ENCODE measurements at regions not wholly inside any gene's neighbourhood (a gene's known extent, or its start where the extent isn't known, plus 50 kb on each side); places are given as distances from the start of the nearest gene placed in this dataset.

GRCh38 chr3:168926426-168926825 lies 737.1 kb downstream of the MECOM start:
- intact Hi-C loops (cut with DNase I), result no loop called here
- 29% methylated on average over 1 of the region's 1 CpG for WGBS (ENCODE audit: insufficient coverage, low coverage, low lambda C conversion rate, missing lambda C conversion rate)
- ATAC-seq, result no peak
- no peaks in the 10 kb centered on the region for H3K9me3 ChIP-seq
- no peaks in the 10 kb centered on the region for H3K27me3 ChIP-seq
- no peaks in the 10 kb centered on the region for H3K4me1 ChIP-seq
- no peaks in the 10 kb centered on the region for H3K36me3 ChIP-seq
- no peak for DNase-seq
- TF ChIP-seq POLR2A (IDR thresholded peaks at IDR 0.05) (no peak), CTCF (IDR thresholded peaks at IDR 0.05) (no peak)
- H3K27ac ChIP-seq, result no peak overlapping the region
- H3K4me3 ChIP-seq, result no peak overlapping the region

GRCh38 chr3:168925568-168925967 lies 737.9 kb downstream of the MECOM start:
- Histone ChIP-seq H3K4me1 (no peaks in the 10 kb centered on the region), H3K4me3 (no peak overlapping the region), H3K36me3 (no peaks in the 10 kb centered on the region), H3K9me3 (no peaks in the 10 kb centered on the region), H3K27ac (no peak overlapping the region), H3K27me3 (no peaks in the 10 kb centered on the region)
- 29% methylated on average over 1 of the region's 1 CpG for WGBS (ENCODE audit: insufficient coverage, low coverage, low lambda C conversion rate, missing lambda C conversion rate)
- intact Hi-C loops (cut with DNase I), result no loop called here
- TF ChIP-seq POLR2A (IDR thresholded peaks at IDR 0.05), result no peak
- TF ChIP-seq CTCF (IDR thresholded peaks at IDR 0.05), result no peak
- no peak for ATAC-seq
- DNase-seq, result no peak

GRCh38 chr3:168914662-168915061 lies 748.9 kb downstream of the MECOM start:
- intact Hi-C loops (cut with DNase I), result no loop called here

GRCh38 chr3:168909260-168909659 lies 754.3 kb downstream of the MECOM start:
- Histone ChIP-seq H3K36me3 (no peaks in the 10 kb centered on the region), H3K4me1 (no peaks in the 10 kb centered on the region), H3K27me3 (no peaks in the 10 kb centered on the region), H3K4me3 (no peak overlapping the region), H3K27ac (no peak overlapping the region), H3K9me3 (no peaks in the 10 kb centered on the region)
- ATAC-seq (no peak), DNase-seq (no peak)
- TF ChIP-seq CTCF (IDR thresholded peaks at IDR 0.05) (no peak), POLR2A (IDR thresholded peaks at IDR 0.05) (no peak)
- 67% methylated on average over 1 of the region's 1 CpG for WGBS (ENCODE audit: insufficient coverage, low coverage, low lambda C conversion rate, missing lambda C conversion rate)
- intact Hi-C loops (cut with DNase I), result no loop called here

More at GRCh38 chr3:168914662-168915061, 748.9 kb downstream of the MECOM start:
- Histone ChIP-seq H3K4me3 (no peak overlapping the region), H3K9me3 (no peaks in the 10 kb centered on the region), H3K27me3 (no peaks in the 10 kb centered on the region), H3K27ac (no peak overlapping the region), H3K4me1 (no peaks in the 10 kb centered on the region), H3K36me3 (no peaks in the 10 kb centered on the region)
- DNase-seq, result no peak
- WGBS (ENCODE audit: insufficient coverage, low coverage, low lambda C conversion rate, missing lambda C conversion rate), result 56% methylated on average over 1 of the region's 1 CpG
- TF ChIP-seq POLR2A (IDR thresholded peaks at IDR 0.05) (no peak), CTCF (IDR thresholded peaks at IDR 0.05) (no peak)
- ATAC-seq, result no peak

- Histone ChIP-seq H3K4me3 (no peak overlapping the region), H3K9me3 (no peaks in the 10 kb centered on the region), H3K27me3 (no peaks in the 10 kb centered on the region), H3K27ac (no peak overlapping the region), H3K4me1 (no peaks in the 10 kb centered on the region), H3K36me3 (no peaks in the 10 kb centered on the region)
- ATAC-seq (no peak), DNase-seq (no peak)
- intact Hi-C loops (cut with DNase I), result no loop called here
- 57% methylated on average over 1 of the region's 1 CpG for WGBS (ENCODE audit: insufficient coverage, low coverage, low lambda C conversion rate, missing lambda C conversion rate)
- no peak for TF ChIP-seq CTCF (IDR thresholded peaks at IDR 0.05)
- no peak for TF ChIP-seq POLR2A (IDR thresholded peaks at IDR 0.05)
Observed at GRCh38 chr3:168895419-168895818, 768.1 kb downstream of the MECOM start.

Measured in right lobe of liver (tissue), 6 donors.